Liver (tissue), 8 donors: ENCODE measurements at regions not wholly inside any gene's neighbourhood (a gene's known extent, or its start where the extent isn't known, plus 50 kb on each side); places are given as distances from the start of the nearest gene placed in this dataset.

Experiments
- DNase-seq: peaks from one replicate; pipeline ENCODE4 v3.0.0-alpha.2; 2017; ENCODE audit warnings: low spot score
- H3K27ac ChIP-seq, 2 donors: one replicate each; pipeline ENCODE4 v1.7.0; 2013; ENCODE audit warnings: inconsistent platforms in 2 of 2, low read length in 2 of 2, control low read depth in 1 of 2, low read depth in 1 of 2, mild to moderate bottlenecking in 1 of 2
- H3K27me3 ChIP-seq, 4 donors: one replicate each; pipeline versions ENCODE4 v1.6.1 to v1.7.0; 2013; ENCODE audit warnings: low read length in 3 of 4, inconsistent platforms in 1 of 4, mild to moderate bottlenecking in 1 of 4, moderate library complexity in 1 of 4; ENCODE audit not compliant: control insufficient read depth in 4 of 4, insufficient read depth in 4 of 4
- H3K36me3 ChIP-seq, 4 donors: one replicate each; pipeline versions ENCODE4 v1.6.1 to v1.7.0; 2013; ENCODE audit warnings: low read length in 3 of 4, mild to moderate bottlenecking in 3 of 4, low read depth in 1 of 4, moderate library complexity in 1 of 4; ENCODE audit not compliant: control insufficient read depth in 4 of 4, insufficient read depth in 3 of 4
- H3K4me1 ChIP-seq, 4 donors: one replicate each; pipeline versions ENCODE4 v1.6.1 to v1.7.0; 2013; ENCODE audit warnings: low read length in 3 of 4, mild to moderate bottlenecking in 3 of 4, moderate library complexity in 1 of 4; ENCODE audit not compliant: control insufficient read depth in 4 of 4, insufficient read depth in 4 of 4
- H3K4me3 ChIP-seq, 3 donors: one replicate each; pipeline versions ENCODE4 v1.6.1 to v1.7.0; 2013; ENCODE audit warnings: low read length in 3 of 3, control low read depth in 1 of 3, low read depth in 1 of 3, mild to moderate bottlenecking in 1 of 3
- H3K9ac ChIP-seq, 2 donors: one replicate each; pipeline ENCODE4 v1.7.0; 2013; ENCODE audit warnings: low read length in 2 of 2, mild to moderate bottlenecking in 2 of 2, moderate library complexity in 2 of 2, control low read depth in 1 of 2, low read depth in 1 of 2
- H3K9me3 ChIP-seq, 4 donors: one replicate each; pipeline versions ENCODE4 v1.6.1 to v1.7.0; 2013; ENCODE audit warnings: low read length in 3 of 4; ENCODE audit not compliant: control insufficient read depth in 4 of 4
- EGR1 ChIP-seq, 2 donors: IDR thresholded peaks; 2 replicates each; pipeline ENCODE4 v1.6.1; 2016 to 2018; ENCODE audit warnings: antibody characterized with exemption in 2 of 2, low read depth in 2 of 2
- FOXA1 ChIP-seq: IDR thresholded peaks from 2 replicates; pipeline ENCODE4 v1.6.1; 2016; ENCODE audit warnings: antibody characterized with exemption
- FOXA2 ChIP-seq: IDR thresholded peaks from 2 replicates; pipeline ENCODE4 v1.6.1; 2016; ENCODE audit warnings: antibody characterized with exemption
- GABPA ChIP-seq, 2 donors: IDR thresholded peaks in 1 of 2; conservative IDR thresholded peaks in 1 of 2; 2 replicates each; pipeline ENCODE4 v1.6.1; 2016; ENCODE audit warnings: antibody characterized with exemption in 2 of 2, mild to moderate bottlenecking in 1 of 2, moderate library complexity in 1 of 2
- HNF4A ChIP-seq, 2 donors: conservative IDR thresholded peaks; 2 replicates each; pipeline ENCODE4 v1.6.1; 2016; ENCODE audit warnings: antibody characterized with exemption in 2 of 2, mild to moderate bottlenecking in 2 of 2
- HNF4G ChIP-seq: IDR thresholded peaks from 2 replicates; pipeline ENCODE4 v1.6.1; 2016; ENCODE audit warnings: antibody characterized with exemption
- JUND ChIP-seq, 2 donors: IDR thresholded peaks; 2 replicates each; pipeline ENCODE4 v1.6.1; 2016; ENCODE audit warnings: antibody characterized with exemption in 2 of 2
- NR2F2 ChIP-seq: IDR thresholded peaks from 2 replicates; pipeline ENCODE4 v1.6.1; 2016; ENCODE audit warnings: antibody characterized with exemption
- RAD21 ChIP-seq, 2 donors: IDR thresholded peaks; 2 replicates each; pipeline ENCODE4 v1.6.1; 2016; ENCODE audit warnings: antibody characterized with exemption in 2 of 2, mild to moderate bottlenecking in 2 of 2
- RXRA ChIP-seq, 2 donors: IDR thresholded peaks; 2 replicates each; pipeline ENCODE4 v1.6.1; 2017 to 2018; ENCODE audit warnings: antibody characterized with exemption in 2 of 2, mild to moderate bottlenecking in 1 of 2
- SP1 ChIP-seq: IDR thresholded peaks from 2 replicates; pipeline ENCODE4 v1.6.1; 2018; ENCODE audit warnings: antibody characterized with exemption, mild to moderate bottlenecking
- TAF1 ChIP-seq: conservative IDR thresholded peaks from 2 replicates; pipeline ENCODE4 v1.6.1; 2016; ENCODE audit warnings: antibody characterized with exemption, mild to moderate bottlenecking
- YY1 ChIP-seq: IDR thresholded peaks from 2 replicates; pipeline ENCODE4 v1.6.1; 2016; ENCODE audit warnings: antibody characterized with exemption, mild to moderate bottlenecking
- WGBS: extraction: QIAGEN DNeasy Blood & Tissue Kit; methylation state at CpG from one replicate; pipeline ENCODE4 v1.1.7; 2013; 5-methylcytosine and 5-hydroxymethylcytosine counted together
- TF ChIP-seq, protein P1 (sequence below): IDR thresholded peaks from 2 replicates; pipeline ENCODE4 v1.6.1; 2016; ENCODE audit warnings: antibody characterized with exemption
- TF ChIP-seq, protein P2 (sequence below): IDR thresholded peaks from 2 replicates; pipeline ENCODE4 v1.6.1; 2016; ENCODE audit warnings: antibody characterized with exemption
- TF ChIP-seq, protein P3 (sequence below): fragments of 150-350 bp; IDR thresholded peaks from 2 replicates; pipeline ENCODE4 v1.5.1; 2017; ENCODE audit warnings: improper control_type of control experiment, low read depth, low read length; ENCODE audit not compliant: missing input control
- TF ChIP-seq, protein P4 (sequence below): IDR thresholded peaks from 2 replicates; pipeline ENCODE4 v1.6.1; 2016; ENCODE audit warnings: antibody characterized with exemption, mild to moderate bottlenecking
- TF ChIP-seq, protein P5 (sequence below): IDR thresholded peaks from 2 replicates; pipeline ENCODE4 v1.6.1; 2016; ENCODE audit warnings: antibody characterized with exemption
- donor health status: healthy.
- donor health status: healthy.
- donor health status: healthy.
- donor health status: healthy.
- donor health status: healthy.

DNA sequence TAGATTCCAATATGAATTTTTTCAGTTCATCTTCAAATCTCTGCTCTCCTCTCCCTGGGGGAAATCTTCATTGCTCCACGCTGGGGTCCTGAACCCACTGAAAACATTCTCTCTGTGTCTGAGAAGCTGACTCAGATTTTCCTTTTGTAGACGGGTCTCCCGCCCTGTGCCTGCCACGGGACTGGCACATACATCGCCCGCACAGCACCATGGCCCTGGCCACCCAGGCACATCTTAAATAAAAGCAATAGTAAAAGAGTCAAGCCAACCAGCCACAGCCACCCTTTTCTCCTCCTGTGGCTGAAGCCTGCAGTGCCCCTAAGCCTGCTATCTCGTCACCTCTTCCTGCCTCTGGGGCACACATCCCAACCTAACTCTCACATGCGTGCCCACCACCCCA, 301.2 kb downstream of the ZNF536 start:
- Histone ChIP-seq H3K27me3 (peaks cover 0 to 15% (median 3%) of the 10 kb centered on the region in 4 donors), H3K27ac (no peak overlapping the region), H3K36me3 (no peaks in the 10 kb centered on the region), H3K4me3 (no peak overlapping the region), H3K9ac (no peak overlapping the region), H3K9me3 (no peaks in the 10 kb centered on the region), H3K4me1 (no peaks in the 10 kb centered on the region)
- 84% methylated on average over 8 of the region's 8 CpGs for WGBS
- no peak for DNase-seq
- TF ChIP-seq NR2F2 (no peak), SP1 (no peak), HNF4G (no peak)
- TF ChIP-seq, protein P1, sequence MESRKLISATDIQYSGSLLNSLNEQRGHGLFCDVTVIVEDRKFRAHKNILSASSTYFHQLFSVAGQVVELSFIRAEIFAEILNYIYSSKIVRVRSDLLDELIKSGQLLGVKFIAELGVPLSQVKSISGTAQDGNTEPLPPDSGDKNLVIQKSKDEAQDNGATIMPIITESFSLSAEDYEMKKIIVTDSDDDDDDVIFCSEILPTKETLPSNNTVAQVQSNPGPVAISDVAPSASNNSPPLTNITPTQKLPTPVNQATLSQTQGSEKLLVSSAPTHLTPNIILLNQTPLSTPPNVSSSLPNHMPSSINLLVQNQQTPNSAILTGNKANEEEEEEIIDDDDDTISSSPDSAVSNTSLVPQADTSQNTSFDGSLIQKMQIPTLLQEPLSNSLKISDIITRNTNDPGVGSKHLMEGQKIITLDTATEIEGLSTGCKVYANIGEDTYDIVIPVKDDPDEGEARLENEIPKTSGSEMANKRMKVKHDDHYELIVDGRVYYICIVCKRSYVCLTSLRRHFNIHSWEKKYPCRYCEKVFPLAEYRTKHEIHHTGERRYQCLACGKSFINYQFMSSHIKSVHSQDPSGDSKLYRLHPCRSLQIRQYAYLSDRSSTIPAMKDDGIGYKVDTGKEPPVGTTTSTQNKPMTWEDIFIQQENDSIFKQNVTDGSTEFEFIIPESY, result no peak

DNA sequence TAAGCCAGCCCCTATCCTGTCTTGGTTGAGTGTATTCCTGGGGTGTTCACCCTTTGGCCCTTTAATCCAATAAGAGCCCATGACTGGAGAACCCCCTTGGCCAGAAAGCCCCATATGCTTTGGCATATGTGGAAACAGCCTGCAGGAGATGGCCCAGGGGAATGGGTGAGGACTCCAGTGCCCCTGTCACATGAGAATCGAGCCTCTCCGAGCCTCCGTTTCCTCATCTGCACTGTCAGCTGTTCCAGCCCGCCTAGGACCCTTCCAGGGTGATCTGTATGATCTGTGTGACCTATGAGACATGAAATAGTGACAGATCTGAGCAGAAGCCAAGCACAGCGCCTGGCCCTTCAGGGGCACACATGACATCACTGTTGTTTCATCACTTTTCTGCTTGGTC, 300.7 kb downstream of the ZNF536 start:
- no peak for DNase-seq
- 83% methylated on average over 5 of the region's 5 CpGs for WGBS

More for the DNA sequence above, 300.7 kb downstream of the ZNF536 start:
- Histone ChIP-seq H3K9me3 (no peaks in the 10 kb centered on the region), H3K36me3 (no peaks in the 10 kb centered on the region), H3K27ac (no peak overlapping the region), H3K27me3 (peaks cover 0 to 15% (median 3%) of the 10 kb centered on the region in 4 donors), H3K4me1 (no peaks in the 10 kb centered on the region), H3K4me3 (no peak overlapping the region), H3K9ac (no peak overlapping the region)
- TF ChIP-seq TAF1 (no peak), RXRA (IDR thresholded peaks at IDR 0.05) (no peak), FOXA2 (no peak), JUND (IDR thresholded peaks at IDR 0.05) (no peak), HNF4G (no peak), HNF4A (conservative IDR thresholded peaks at IDR 0.05) (no peak), NR2F2 (no peak), EGR1 (IDR thresholded peaks at IDR 0.05; ENCODE audit: low read depth in 2 of 2) (no peak), GABPA (IDR thresholded peaks at IDR 0.05 in 1 of 2, conservative IDR thresholded peaks at IDR 0.05 in 1 of 2) (no peak), RAD21 (IDR thresholded peaks at IDR 0.05) (no peak), SP1 (no peak), YY1 (no peak), FOXA1 (no peak)
- TF ChIP-seq, protein P2, sequence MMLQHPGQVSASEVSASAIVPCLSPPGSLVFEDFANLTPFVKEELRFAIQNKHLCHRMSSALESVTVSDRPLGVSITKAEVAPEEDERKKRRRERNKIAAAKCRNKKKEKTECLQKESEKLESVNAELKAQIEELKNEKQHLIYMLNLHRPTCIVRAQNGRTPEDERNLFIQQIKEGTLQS, result no peak
- TF ChIP-seq, protein P3, sequence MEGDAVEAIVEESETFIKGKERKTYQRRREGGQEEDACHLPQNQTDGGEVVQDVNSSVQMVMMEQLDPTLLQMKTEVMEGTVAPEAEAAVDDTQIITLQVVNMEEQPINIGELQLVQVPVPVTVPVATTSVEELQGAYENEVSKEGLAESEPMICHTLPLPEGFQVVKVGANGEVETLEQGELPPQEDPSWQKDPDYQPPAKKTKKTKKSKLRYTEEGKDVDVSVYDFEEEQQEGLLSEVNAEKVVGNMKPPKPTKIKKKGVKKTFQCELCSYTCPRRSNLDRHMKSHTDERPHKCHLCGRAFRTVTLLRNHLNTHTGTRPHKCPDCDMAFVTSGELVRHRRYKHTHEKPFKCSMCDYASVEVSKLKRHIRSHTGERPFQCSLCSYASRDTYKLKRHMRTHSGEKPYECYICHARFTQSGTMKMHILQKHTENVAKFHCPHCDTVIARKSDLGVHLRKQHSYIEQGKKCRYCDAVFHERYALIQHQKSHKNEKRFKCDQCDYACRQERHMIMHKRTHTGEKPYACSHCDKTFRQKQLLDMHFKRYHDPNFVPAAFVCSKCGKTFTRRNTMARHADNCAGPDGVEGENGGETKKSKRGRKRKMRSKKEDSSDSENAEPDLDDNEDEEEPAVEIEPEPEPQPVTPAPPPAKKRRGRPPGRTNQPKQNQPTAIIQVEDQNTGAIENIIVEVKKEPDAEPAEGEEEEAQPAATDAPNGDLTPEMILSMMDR, result no peak
- TF ChIP-seq, protein P4, sequence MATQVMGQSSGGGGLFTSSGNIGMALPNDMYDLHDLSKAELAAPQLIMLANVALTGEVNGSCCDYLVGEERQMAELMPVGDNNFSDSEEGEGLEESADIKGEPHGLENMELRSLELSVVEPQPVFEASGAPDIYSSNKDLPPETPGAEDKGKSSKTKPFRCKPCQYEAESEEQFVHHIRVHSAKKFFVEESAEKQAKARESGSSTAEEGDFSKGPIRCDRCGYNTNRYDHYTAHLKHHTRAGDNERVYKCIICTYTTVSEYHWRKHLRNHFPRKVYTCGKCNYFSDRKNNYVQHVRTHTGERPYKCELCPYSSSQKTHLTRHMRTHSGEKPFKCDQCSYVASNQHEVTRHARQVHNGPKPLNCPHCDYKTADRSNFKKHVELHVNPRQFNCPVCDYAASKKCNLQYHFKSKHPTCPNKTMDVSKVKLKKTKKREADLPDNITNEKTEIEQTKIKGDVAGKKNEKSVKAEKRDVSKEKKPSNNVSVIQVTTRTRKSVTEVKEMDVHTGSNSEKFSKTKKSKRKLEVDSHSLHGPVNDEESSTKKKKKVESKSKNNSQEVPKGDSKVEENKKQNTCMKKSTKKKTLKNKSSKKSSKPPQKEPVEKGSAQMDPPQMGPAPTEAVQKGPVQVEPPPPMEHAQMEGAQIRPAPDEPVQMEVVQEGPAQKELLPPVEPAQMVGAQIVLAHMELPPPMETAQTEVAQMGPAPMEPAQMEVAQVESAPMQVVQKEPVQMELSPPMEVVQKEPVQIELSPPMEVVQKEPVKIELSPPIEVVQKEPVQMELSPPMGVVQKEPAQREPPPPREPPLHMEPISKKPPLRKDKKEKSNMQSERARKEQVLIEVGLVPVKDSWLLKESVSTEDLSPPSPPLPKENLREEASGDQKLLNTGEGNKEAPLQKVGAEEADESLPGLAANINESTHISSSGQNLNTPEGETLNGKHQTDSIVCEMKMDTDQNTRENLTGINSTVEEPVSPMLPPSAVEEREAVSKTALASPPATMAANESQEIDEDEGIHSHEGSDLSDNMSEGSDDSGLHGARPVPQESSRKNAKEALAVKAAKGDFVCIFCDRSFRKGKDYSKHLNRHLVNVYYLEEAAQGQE, result no peak
- TF ChIP-seq, protein P5, sequence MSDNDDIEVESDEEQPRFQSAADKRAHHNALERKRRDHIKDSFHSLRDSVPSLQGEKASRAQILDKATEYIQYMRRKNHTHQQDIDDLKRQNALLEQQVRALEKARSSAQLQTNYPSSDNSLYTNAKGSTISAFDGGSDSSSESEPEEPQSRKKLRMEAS, result no peak
- TF ChIP-seq, protein P1, result no peak
